IMR-90 (cell line): ENCODE measurements at regions not wholly inside any gene's neighbourhood (a gene's known extent, or its start where the extent isn't known, plus 50 kb on each side); places are given as distances from the start of the nearest gene placed in this dataset.

Experiments
- ATAC-seq: fragments of 200-7000 bp; cut with Tn5 transposase; 2 replicates; pipeline ENCODE4 v1.9.1; 2020; ENCODE audit warnings: low read depth, mild to moderate bottlenecking, moderate library complexity
- BruUV-seq: library from RNA; stranded (reverse); fragments of 400-500 nt; replicated peaks from 2 replicates; lab custom pipeline; 2021; lab: Mats Ljungman, UMichigan
- CTCF ChIA-PET: fragments of 300-600 bp; formaldehyde crosslinking; extraction: SDS; loops from one replicate; lab custom pipeline; 2021; ENCODE audit warnings: antibody characterized with exemption; lab: Yijun Ruan, JAX
- POLR2A ChIA-PET: fragments of 300-600 bp; sonication (Branson Sonifier 250); formaldehyde crosslinking; loops from one replicate; lab custom pipeline; 2022; ENCODE audit warnings: antibody characterized with exemption; ENCODE audit not compliant: unreplicated experiment; lab: Charles Lee
- DNase-seq: peaks from one replicate; pipeline ENCODE4 v3.0.0; 2013
- H2AFZ ChIP-seq: replicated peaks from 2 replicates; pipeline ENCODE3; 2013; ENCODE audit warnings: low read length, mild to moderate bottlenecking; ENCODE audit not compliant: poor library complexity
- H2AK5ac ChIP-seq: 2 replicates; pipeline ENCODE4 v1.6.1; 2013; ENCODE audit warnings: low read depth, low read length, inconsistent platforms
- H2AK9ac ChIP-seq: replicated peaks from 2 replicates; pipeline ENCODE3; 2013; ENCODE audit warnings: mild to moderate bottlenecking, low read depth, low read length, moderate library complexity; ENCODE audit not compliant: poor library complexity
- H2BK120ac ChIP-seq: 2 replicates; pipeline ENCODE4 v1.6.1; 2013; ENCODE audit warnings: low read depth, low read length, inconsistent platforms
- H2BK15ac ChIP-seq: 3 replicates; pipeline ENCODE4 v1.6.1; 2013; ENCODE audit warnings: low read depth, low read length, inconsistent platforms
- H2BK20ac ChIP-seq: 2 replicates; pipeline ENCODE4 v1.6.1; 2013; ENCODE audit warnings: low read depth, mild to moderate bottlenecking, inconsistent platforms, low read length, moderate library complexity
- H2BK5ac ChIP-seq: 2 replicates; pipeline ENCODE4 v1.6.1; 2013; ENCODE audit warnings: mild to moderate bottlenecking, low read depth, low read length, inconsistent platforms; ENCODE audit not compliant: poor library complexity, severe bottlenecking
- H3K14ac ChIP-seq: replicated peaks from 2 replicates; pipeline ENCODE4 v1.6.1; 2013; ENCODE audit warnings: low read depth, low read length, inconsistent platforms
- H3K18ac ChIP-seq: 2 replicates; pipeline ENCODE4 v1.6.1; 2013; ENCODE audit warnings: low read depth, low read length, control low read depth
- H3K23ac ChIP-seq: 2 replicates; pipeline ENCODE4 v1.6.1; 2013; ENCODE audit warnings: low read depth, low read length, inconsistent platforms
- H3K27ac ChIP-seq: 2 replicates; pipeline ENCODE4 v1.5.1; 2013; ENCODE audit warnings: mild to moderate bottlenecking, control low read depth, low read length; ENCODE audit not compliant: insufficient read depth
- H3K27me3 ChIP-seq: 2 replicates; pipeline ENCODE4 v1.6.1; 2013; ENCODE audit warnings: low read length; ENCODE audit not compliant: control insufficient read depth, insufficient read depth
- H3K36me3 ChIP-seq: 2 replicates; pipeline ENCODE4 v1.6.1; 2013; ENCODE audit warnings: low read length, mixed read lengths; ENCODE audit not compliant: control insufficient read depth, insufficient read depth
- H3K4ac ChIP-seq: 2 replicates; pipeline ENCODE4 v1.6.1; 2013; ENCODE audit warnings: low read depth, low read length, inconsistent platforms
- H3K4me1 ChIP-seq: 2 replicates; pipeline ENCODE4 v1.6.1; 2013; ENCODE audit warnings: low read length, mixed read lengths; ENCODE audit not compliant: control insufficient read depth, insufficient read depth
- H3K4me2 ChIP-seq: 2 replicates; pipeline ENCODE4 v1.6.1; 2013; ENCODE audit warnings: low read depth, mild to moderate bottlenecking, control low read depth, low read length, moderate library complexity
- H3K4me3 ChIP-seq: 2 replicates; pipeline ENCODE4 v1.5.1; 2013; ENCODE audit warnings: low read depth, mild to moderate bottlenecking, control low read depth, low read length, moderate library complexity; ENCODE audit not compliant: insufficient read depth
- H3K56ac ChIP-seq: 2 replicates; pipeline ENCODE4 v1.6.1; 2013; ENCODE audit warnings: low read length, inconsistent platforms; ENCODE audit not compliant: insufficient read depth; ENCODE audit errors: extremely low read depth
- H3K79me1 ChIP-seq, 2 experiments: 2 replicates each; pipeline ENCODE4 v1.6.1; 2013; ENCODE audit warnings: low read length in 2 of 2, inconsistent platforms in 1 of 2, low read depth in 1 of 2
- H3K9ac ChIP-seq: 2 replicates; pipeline ENCODE4 v1.6.1; 2013; ENCODE audit warnings: low read depth, low read length, control low read depth
- H3K9me1 ChIP-seq: 2 replicates; pipeline ENCODE4 v1.6.1; 2013; ENCODE audit warnings: low read length, inconsistent platforms; ENCODE audit not compliant: insufficient read depth
- H3K9me3 ChIP-seq: 2 replicates; pipeline ENCODE4 v1.6.1; 2013; ENCODE audit warnings: low read length; ENCODE audit not compliant: control insufficient read depth, insufficient read depth
- H4K20me1 ChIP-seq: 2 replicates; pipeline ENCODE4 v1.6.1; 2013; ENCODE audit warnings: low read length, inconsistent platforms; ENCODE audit not compliant: insufficient read depth
- H4K5ac ChIP-seq: 2 replicates; pipeline ENCODE4 v1.6.1; 2013; ENCODE audit warnings: mild to moderate bottlenecking, low read depth, low read length, control low read depth
- H4K8ac ChIP-seq, 2 experiments: 2 replicates each; pipeline ENCODE4 v1.6.1; 2013; ENCODE audit warnings: low read depth in 2 of 2, low read length in 2 of 2, control low read depth in 1 of 2, inconsistent platforms in 1 of 2
- H4K91ac ChIP-seq: 2 replicates; pipeline ENCODE4 v1.6.1; 2013; ENCODE audit warnings: low read depth, low read length, inconsistent platforms; ENCODE audit not compliant: insufficient read depth
- CEBPB ChIP-seq: IDR thresholded peaks from 2 replicates; pipeline ENCODE4 v1.6.1; 2012; ENCODE audit warnings: low read depth, low read length, improper control_type of control experiment
- CTCF ChIP-seq: conservative IDR thresholded peaks from 2 replicates; pipeline ENCODE4 v1.5.1; 2012; ENCODE audit warnings: mild to moderate bottlenecking, low read depth, low read length, improper control_type of control experiment
- MAFK ChIP-seq: IDR thresholded peaks from 2 replicates; pipeline ENCODE4 v1.6.1; 2012; ENCODE audit warnings: low read depth, low read length, improper control_type of control experiment
- NFE2L2 ChIP-seq: fragments of 150-350 bp; IDR thresholded peaks from 2 replicates; pipeline ENCODE4 v1.6.1; 2016; ENCODE audit warnings: low read depth, mild to moderate bottlenecking, low read length
- POLR2A ChIP-seq: IDR thresholded peaks from 2 replicates; pipeline ENCODE4 v1.6.1; 2012; ENCODE audit warnings: mild to moderate bottlenecking, low read depth, low read length
- RAD21 ChIP-seq: IDR thresholded peaks from 2 replicates; pipeline ENCODE4 v1.6.1; 2012; ENCODE audit warnings: low read length, improper control_type of control experiment
- RCOR1 ChIP-seq: IDR thresholded peaks from 2 replicates; pipeline ENCODE4 v1.6.1; 2012; ENCODE audit warnings: mild to moderate bottlenecking, low read length, improper control_type of control experiment; ENCODE audit not compliant: insufficient replicate concordance
- USF2 ChIP-seq: fragments of 150-350 bp; IDR thresholded peaks from 2 replicates; pipeline ENCODE4 v1.6.1; 2017; ENCODE audit warnings: mild to moderate bottlenecking, antibody characterized with exemption, low read length, low read depth
- WGBS, 2 experiments: methylation state at CpG; one replicate each; pipeline versions ENCODE4 v1.1.5 to v1.1.7; 2013; ENCODE audit warnings: missing lambda C conversion rate in 2 of 2; ENCODE audit not compliant: insufficient read length in 1 of 2; ENCODE audit errors: extremely low coverage in 2 of 2; 5-methylcytosine and 5-hydroxymethylcytosine counted together
- dilution Hi-C: fragments of 300-500 bp; cut with HindIII; formaldehyde crosslinking; loops from one replicate; pipeline ENCODE4 v1.14.3; 2018; ENCODE audit warnings: low sequenced_read_pairs; ENCODE audit not compliant: unreplicated experiment
- in situ Hi-C: fragments of 300-500 bp; cut with MboI; formaldehyde crosslinking; loops from 3 replicates; pipeline ENCODE4 v1.14.3; 2019; ENCODE audit warnings: low sequenced_read_pairs, inconsistent platforms, mixed read lengths
- intact Hi-C: fragments of 100-400 bp; cut with micrococcal nuclease; formaldehyde crosslinking; loops from 2 replicates; pipeline ENCODE4 v1.10.0; 2022

- Histone ChIP-seq H2BK120ac (no peak overlapping the region), H3K27ac (no peak overlapping the region), H3K4ac (no peak overlapping the region), H2AFZ (no peak overlapping the region), H3K56ac (no peak overlapping the region), H3K79me1 (no peaks in the 10 kb centered on the region), H3K9me3 (no peaks in the 10 kb centered on the region), H3K14ac (no peak overlapping the region), H3K4me3 (no peak overlapping the region), H3K9me1 (no peaks in the 10 kb centered on the region), H3K4me2 (no peak overlapping the region), H2AK9ac (no peak overlapping the region), H4K8ac (no peak overlapping the region), H2BK20ac (no peak overlapping the region), H2AK5ac (no peak overlapping the region), H2BK15ac (no peak overlapping the region), H3K18ac (no peak overlapping the region), H3K23ac (no peak overlapping the region), H3K27me3 (no peaks in the 10 kb centered on the region), H3K36me3 (no peaks in the 10 kb centered on the region), H3K4me1 (no peaks in the 10 kb centered on the region), H2BK5ac (no peak overlapping the region), H4K5ac (no peak overlapping the region), H3K9ac (no peak overlapping the region), H4K91ac (no peak overlapping the region), H4K20me1 (no peaks in the 10 kb centered on the region)
- no CpG with 5 or more reads among the region's 5 CpGs for WGBS, 2 experiments
- in situ Hi-C loops (no loop called here), dilution Hi-C loops (no loop called here), intact Hi-C loops (no loop called here)
- ATAC-seq (no peak), DNase-seq (no peak)
- CTCF ChIA-PET, result no interaction called here
- BruUV-seq, result no TSS peak
- POLR2A ChIA-PET, result no interaction called here
- TF ChIP-seq POLR2A (no peak), CEBPB (no peak), USF2 (no peak), RAD21 (no peak), RCOR1 (no peak), NFE2L2 (no peak), CTCF (no peak), MAFK (no peak)
These were observed 445.2 kb upstream of the ATP2B1 start for GRCh38 chr12:90153827-90154226.
